AG08395 (cell line): ENCODE measurements at regions not wholly inside any gene's neighbourhood (a gene's known extent, or its start where the extent isn't known, plus 50 kb on each side); places are given as distances from the start of the nearest gene placed in this dataset.
"Not testable (repeated sequence)": the region's sequence is repeated elsewhere in the genome, so short reads cannot be mapped to it uniquely, and the experiment has no call there.

Experiments
- DNase-seq: peaks from one replicate; pipeline ENCODE4 v3.0.0; 2012; ENCODE audit warnings: mixed read lengths, low spot score

- DNase-seq = no peak
Observed at GRCh38 chr16:85527042-85527766, 85.9 kb upstream of the GSE1 start.

- DNase-seq = no peak
Observed at GRCh38 chr16:85527767-85528297, 85.3 kb upstream of the GSE1 start.

DNA sequence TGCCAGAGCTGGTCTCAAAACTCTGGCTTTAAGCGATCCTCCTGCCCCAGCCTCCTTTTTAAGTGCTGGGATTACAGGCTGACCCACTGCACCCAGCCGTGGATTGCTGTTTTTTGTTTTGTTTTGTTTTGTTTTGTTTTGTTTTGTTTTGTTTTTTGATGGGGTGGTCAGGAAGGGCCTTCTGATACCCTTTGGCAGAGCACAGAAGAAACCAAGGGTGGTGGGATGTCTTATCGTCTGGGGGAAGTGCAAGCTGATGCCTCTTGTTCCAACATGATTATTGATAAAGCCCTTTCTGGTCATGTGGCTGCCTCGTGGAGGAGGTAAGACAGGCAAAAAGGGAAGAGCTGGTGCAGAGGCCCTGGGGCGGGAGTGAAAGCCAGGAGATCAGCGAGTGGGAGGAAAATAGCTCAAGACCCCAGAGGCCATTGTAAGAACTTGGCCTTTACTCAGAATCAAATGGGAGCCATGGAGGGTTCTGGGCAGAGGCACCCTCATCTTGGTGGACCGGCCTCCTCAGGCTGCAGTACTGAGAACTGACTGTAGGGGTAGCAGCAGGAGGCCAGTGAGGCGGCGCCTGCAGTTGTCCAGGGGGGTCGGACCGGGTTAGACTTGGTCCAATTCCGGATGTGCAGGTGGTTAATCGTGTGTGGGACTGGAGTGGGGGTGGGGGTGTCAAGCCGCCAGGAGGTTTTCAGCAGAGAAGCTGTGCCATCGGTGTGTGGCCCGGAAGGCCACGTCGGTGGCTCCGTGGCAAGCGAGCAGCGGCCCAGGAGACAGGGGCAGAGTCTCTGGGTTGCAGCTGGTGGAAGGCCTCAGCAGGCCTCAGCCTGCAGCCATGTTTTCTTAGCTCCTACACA is 84.4 kb upstream of the GSE1 start:
- no peak for DNase-seq

GRCh38 chr16:85529489-85530369 is 83.4 kb upstream of the GSE1 start:
- DNase-seq = no peak

DNA sequence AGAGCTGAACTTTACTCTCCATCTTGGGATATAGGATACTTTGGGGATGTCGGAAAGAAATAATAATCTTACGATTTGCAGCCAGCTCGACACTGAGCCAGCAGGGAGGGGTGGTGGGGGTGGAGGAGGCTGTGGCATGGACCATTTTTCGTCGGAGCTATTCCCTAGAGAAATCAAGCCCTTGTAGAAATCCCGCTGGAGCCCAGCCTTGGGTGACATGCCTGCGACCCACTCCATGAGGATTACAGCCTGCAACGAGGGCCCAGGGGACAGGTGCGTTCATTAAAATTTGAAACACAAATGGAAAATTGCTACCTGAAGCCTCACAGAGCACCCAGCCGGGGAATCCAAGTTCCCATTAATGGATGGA is 82.8 kb upstream of the GSE1 start:
- DNase-seq = no peak

DNA sequence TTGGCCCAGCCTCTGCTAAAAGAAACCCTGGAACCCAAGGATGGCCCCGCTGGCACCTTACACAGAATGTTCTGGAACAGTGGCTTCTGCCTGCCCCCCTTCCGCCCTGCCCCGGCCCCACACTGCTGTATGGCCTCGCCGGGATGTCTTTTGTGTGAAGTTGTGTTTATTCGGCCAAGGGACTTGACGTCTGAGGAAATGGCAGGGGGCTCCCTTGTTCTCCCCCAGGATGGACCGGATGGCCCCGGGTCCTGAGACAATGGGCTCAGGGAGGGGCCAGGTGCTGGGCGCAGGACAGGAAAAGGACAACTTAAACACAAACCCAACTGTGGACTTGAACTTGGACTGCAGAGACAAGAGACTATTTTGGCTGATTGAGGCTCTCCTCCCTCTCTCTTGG is 81.6 kb upstream of the GSE1 start:
- no peak for DNase-seq

- DNase-seq = no peak
Observed at GRCh38 chr16:85532147-85532546, 81.0 kb upstream of the GSE1 start.

GRCh38 chr16:85533593-85533992 is 79.5 kb upstream of the GSE1 start:
- not testable (repeated sequence) for DNase-seq

- no peak for DNase-seq
Observed at GRCh38 chr16:85534536-85535351, 78.4 kb upstream of the GSE1 start.

DNA sequence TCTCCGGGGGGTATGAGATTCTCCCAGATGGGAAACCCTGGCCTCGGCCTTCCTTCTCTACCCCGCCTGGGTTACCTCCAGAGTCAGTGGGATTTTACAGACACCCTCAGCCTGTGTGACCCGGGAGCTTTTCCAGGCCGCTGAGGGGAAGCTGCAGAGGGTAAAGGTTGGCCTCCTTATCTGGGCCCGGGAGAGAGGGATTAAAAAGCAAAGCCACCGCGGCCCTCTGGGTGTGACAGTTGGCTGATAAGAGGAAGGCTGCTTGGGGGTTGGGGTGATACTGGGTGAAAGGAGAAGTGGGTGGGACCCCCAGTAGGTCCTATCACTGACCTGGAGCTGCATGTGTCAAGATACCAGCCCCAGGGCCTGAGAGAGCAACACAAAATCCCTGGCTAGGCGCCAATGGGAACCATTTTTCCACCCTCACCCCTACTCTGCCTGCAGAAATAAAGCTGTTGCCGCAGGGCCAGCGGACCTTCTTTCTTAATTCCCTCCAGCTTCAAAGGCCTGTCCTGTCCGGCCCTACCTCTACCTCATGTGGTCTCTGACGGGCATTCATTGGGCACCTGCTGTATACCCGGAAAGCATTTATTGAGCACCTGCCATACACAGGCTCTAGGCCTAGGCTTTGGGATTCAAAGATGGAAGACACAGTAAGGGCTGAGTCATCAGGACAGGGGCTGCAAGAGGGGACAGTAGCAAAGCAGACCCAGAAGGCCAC is 77.6 kb upstream of the GSE1 start:
- no peak for DNase-seq

GRCh38 chr16:85536073-85536410 is 77.1 kb upstream of the GSE1 start:
- DNase-seq = no peak

- no peak for DNase-seq
Observed at GRCh38 chr16:85536411-85537330, 76.5 kb upstream of the GSE1 start.

DNA sequence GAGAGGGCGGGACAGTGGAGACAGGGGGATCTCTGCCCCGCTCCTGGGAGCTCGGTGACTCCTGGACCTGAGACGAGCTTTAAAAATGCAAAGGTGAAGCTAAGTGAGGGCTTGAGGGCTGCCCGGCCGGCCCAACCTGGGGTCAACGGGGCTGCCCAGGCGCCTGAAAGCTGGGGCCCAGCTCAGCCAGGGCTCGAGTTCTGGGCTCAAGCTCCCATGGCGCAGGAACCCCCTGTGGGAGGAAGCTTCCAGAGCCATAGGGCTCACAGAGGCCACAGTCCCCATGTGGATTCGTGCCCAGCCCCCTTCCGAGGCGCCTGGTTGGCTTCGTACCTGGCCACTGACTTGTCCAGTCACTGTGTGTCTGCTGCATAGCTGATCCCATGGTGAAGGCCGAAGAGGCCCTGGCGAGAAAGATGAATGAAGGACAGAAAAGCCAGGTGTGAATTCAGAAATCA is 75.8 kb upstream of the GSE1 start:
- no peak for DNase-seq

DNA sequence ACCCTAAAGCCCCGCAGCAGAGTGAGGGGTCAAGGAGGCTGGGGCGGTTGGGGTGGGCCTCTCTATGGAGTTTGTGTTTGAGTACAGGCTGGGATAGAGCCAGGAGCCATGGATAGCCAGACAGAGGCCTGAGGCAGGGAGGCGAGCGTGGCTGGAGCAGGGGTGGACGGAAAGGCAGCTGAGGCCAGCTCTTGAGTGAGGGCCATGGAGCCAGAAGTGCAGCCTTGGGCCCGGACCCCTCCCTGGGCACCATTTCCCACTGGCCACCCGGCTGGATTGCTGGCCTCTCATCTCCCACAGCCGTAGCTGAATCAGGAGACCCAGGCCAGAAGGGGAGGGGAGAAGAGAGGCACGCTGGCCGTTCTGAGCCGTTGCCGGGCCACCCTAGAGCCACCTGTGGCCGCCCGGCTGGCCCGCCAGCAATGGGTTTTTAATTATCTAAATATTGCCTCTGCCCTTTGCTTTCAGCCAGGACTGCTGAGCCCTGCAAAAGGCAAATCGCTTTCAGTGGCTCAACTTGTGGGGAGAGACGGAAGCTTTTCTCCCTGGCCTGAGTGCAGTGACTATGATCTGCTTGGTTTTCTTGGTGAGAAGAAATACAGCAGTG is 75.2 kb upstream of the GSE1 start:
- no peak for DNase-seq

DNA sequence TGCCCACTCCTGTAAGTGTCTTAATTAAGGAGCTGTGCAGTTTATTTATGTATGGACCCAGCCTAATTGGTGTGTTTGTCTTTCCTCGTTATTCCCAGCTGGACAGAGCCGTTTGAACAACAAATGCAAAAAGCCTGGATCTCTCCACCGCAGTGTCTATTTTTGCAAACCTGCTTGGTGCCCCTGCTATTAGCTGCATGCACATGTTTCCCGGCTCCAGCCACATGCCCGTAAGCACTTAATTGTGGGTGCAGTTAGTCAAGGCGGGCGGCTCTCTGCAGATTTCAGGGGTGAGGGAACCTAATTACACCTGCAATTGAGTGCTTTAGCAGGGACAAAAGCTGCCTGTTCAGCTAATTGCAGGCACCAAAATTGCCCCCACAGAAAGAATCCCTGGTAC is 74.0 kb upstream of the GSE1 start:
- DNase-seq = no peak

DNA sequence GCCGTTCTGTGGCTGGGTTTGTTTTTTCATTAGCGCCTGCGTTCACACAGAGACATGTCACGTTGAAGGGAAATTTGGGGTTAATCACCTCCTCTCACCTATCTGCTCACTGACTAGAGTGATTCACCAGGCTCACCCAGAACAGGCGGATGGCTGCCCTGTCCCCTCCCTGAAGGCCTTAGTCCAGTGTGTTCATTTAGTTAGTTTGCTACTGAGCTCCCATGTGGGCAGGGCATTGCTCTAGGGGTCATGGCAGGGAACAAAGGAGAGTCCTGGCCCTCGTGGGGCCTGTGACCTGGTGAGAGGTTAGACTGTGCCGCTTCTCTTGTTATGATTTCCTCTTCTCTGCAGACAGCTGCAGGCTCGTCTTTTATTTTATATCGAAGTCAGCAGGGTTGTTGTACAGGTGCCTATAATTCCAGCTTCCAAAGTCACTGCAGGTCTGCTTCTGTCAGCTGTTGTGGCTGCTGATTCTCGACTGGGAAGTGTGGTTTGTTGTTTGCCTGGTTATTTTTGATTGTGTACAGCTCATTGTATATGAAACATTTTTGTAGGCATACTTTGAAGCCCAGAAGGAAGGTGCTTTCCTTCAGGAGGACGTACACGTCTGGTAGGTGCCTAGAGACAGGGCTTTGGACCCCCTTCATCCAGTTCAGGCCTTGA is 73.4 kb upstream of the GSE1 start:
- no peak for DNase-seq

DNA sequence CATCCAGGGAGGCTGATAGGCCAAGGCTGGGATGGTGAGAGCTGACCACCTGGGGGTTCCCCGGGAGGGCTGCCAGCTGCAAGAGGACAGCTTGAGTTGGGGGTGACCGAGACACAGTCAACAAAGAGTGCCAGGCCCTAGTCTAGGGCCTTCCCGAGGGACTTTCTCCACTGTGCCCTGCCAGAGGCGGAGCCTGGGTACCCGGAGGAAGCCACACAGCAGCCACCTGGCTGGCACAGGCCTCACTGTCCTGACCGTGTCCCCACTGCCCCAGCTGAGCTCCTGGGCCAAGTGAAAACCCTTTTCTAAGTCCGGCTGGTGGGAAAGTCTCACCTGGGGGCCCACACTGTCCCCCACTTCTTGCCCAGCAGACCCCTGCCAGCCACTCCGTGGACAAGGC is 71.9 kb upstream of the GSE1 start:
- no peak for DNase-seq

DNA sequence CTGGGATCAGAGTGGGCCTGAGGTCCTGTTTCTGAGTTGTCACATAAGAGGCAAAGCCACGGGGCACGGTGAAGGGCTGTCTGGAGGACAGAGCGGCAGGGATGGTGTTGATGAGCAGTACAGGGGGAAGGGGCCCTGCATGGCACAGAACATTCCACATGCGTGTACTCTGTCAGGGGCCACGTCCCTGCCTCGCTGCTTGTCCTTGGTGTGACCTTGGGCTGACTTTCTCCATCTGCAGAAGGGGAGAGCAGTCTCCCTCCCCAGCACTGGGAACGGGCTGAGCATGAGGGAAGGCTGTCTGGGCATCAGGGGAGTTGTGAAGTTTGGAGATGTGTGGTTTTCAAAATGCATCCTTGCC is 71.5 kb upstream of the GSE1 start:
- DNase-seq = no peak
